ENCODE measurements at regions not wholly inside any gene's neighbourhood (a gene's known extent, or its start where the extent isn't known, plus 50 kb on each side); places are given as distances from the start of the nearest gene placed in this dataset.

- DNase-seq (ENCODE audit: low spot score): no peak
These were observed 324.0 kb downstream of the RPS6KC1 start for GRCh38 chr1:213375002-213375401.

GRCh38 chr1:213376862-213377372, 325.9 kb downstream of the RPS6KC1 start:
- no peak for DNase-seq (ENCODE audit: low spot score)

- DNase-seq (ENCODE audit: low spot score): no peak
These were observed 329.8 kb downstream of the RPS6KC1 start for GRCh38 chr1:213380865-213381264.

GRCh38 chr1:213381572-213382084, 330.6 kb downstream of the RPS6KC1 start:
- no peak for DNase-seq (ENCODE audit: low spot score)

DNA sequence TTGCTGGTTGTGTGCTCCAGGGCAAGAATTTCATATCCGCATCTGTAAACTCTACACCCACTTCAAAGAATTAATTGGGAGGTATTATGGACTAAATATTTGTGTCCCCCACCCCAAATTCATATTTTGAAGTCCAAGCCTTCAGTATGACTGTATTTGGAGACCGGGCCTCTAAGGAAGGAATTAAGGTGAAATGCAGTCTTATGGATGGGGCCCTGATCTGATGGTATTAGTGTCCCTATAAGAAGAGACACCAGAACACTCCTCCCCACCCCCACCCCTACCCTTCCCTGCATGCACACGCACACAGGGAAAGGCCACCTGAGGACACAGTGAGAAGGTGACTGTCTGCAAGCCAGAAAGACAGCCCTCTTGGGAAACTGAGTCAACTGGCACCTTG, 332.4 kb downstream of the RPS6KC1 start:
- no peak for DNase-seq (ENCODE audit: low spot score)

DNA sequence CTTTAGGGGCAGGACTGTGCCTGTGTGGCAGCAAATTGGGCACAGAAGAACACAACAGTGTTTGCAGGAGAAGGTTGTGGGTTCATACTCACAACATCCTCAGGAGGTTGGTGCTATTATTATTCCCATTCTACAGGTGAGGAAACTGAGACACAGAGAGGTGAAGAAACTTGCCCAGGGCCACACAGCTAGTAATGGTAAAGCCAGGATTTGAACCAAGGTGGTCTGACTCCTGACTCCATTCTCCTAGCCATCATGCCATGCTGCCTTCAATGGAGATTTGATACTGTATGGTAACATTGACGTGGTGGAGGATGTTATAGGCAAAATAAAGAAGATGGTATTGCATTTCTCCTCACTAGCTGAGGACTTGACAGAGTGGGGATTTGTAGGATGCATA, 334.2 kb downstream of the RPS6KC1 start:
- DNase-seq (ENCODE audit: low spot score): no peak

GRCh38 chr1:213385806-213386324, 334.8 kb downstream of the RPS6KC1 start:
- no peak for DNase-seq (ENCODE audit: low spot score)

GRCh38 chr1:213387380-213388015, 336.5 kb downstream of the RPS6KC1 start:
- no peak for DNase-seq (ENCODE audit: low spot score)

GRCh38 chr1:213388199-213388598, 337.2 kb downstream of the RPS6KC1 start:
- no peak for DNase-seq (ENCODE audit: low spot score)

DNA sequence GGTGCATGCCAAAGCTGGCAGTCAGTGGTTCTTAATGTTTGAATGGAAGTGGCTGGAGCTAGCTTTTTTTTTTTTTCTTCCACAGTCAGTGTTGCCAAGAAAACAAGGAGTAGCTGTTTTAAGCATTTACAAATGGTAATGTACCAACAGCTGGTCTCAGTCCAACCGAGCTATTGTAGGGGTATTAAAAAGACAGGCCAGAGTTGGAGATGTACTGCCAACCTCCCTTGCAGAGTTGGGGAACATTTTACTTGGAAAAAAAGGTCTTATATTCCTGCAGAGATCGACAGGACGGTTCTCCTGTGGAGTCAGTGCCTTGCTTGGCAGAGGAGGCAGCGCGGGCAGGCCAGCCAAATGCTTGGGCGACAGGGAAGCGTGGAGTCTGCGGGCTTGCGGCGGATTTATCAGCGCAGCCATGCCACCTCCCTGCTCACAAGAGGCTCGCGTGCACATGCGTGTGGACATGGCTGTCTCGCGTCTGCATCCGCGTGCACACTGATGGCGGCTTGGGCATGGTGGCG, 338.1 kb downstream of the RPS6KC1 start:
- no peak for DNase-seq (ENCODE audit: low spot score)

GRCh38 chr1:213391445-213391844, 340.4 kb downstream of the RPS6KC1 start:
- no peak for DNase-seq (ENCODE audit: low spot score)

DNA sequence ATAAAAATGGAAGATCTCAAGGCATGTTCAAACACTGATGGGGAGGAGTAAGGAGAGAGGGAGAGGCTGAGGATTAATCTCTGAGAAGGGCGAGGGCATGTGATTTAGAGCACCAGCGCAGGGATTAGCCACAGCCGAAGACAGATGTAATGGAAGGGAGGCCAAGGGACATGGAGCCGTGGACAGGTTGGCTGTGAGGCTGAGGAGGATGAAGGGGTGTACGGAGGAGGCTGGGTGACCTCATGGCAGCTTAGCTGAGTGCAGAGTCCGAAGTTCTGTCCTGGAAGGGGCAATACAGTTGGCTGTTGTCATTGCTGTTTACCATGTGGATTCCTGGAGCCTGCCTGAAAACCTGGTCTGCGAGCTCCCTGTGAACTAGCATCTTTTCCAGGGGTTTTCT, 342.8 kb downstream of the RPS6KC1 start:
- DNase-seq (ENCODE audit: low spot score): no peak

DNA sequence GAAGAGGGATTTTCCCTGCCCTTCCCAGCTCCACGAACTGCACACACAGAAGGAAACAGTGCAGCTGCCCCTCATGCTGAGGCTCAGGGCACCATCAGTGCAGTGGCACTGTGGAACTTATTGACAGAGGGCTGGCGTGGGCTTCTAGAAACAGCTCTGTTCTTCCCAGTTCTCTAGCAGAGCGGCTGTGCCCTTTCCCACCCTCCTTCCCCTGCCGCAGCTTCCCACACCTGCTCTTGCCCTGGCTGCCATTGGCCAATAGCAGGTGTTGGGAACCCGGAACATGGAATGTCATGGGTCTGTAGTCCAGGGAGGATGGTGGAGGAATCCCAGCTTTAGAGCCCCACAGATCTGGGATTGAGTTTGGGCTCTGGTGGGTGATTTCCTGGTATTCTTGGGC, 343.8 kb downstream of the RPS6KC1 start:
- DNase-seq (ENCODE audit: low spot score): no peak

- DNase-seq (ENCODE audit: low spot score): no peak
These were observed 346.6 kb downstream of the RPS6KC1 start for GRCh38 chr1:213397638-213398037.

DNA sequence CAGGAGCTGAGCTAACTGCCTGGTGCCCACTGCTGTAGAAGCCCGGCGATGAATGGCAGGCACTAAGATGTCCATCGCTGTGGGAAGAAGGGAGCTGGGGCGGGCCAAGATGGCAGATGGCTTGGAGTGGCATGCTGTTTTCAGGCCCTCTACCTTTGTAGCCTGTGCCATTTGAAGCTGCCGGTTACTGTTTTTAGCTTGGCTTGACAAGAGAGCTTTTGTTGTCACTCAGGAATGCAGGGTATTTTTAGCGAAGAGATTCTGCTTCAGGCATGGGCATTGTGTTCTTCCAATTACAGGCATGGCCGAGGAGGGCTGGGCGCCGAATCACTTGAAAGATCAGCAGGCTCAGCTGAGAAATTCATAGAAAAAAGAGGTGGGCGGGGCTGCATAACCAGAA, 348.7 kb downstream of the RPS6KC1 start:
- DNase-seq (ENCODE audit: low spot score): no peak

DNA sequence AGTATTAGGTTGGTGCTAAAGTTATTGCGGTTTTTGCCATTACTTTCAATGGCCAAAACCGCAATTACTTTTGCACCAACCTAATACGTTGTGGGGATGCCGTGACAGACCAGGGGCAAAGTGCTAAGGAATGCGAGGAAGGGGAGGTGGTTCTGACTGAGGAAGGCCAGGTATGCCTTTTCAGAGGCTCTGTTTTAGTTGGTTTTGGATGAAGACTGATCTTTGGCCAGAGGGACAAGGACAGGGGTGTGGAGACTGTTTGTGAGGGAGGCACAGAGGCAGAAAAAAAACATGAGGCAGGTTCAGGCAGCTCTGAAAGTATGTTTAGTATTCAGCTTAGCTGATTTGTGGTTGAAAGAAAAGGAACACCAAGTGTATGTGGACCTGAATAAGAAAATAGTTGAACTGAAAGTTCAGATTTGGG, 358.2 kb downstream of the RPS6KC1 start:
- DNase-seq (ENCODE audit: low spot score): no peak

GRCh38 chr1:213409971-213410370, 358.9 kb downstream of the RPS6KC1 start:
- DNase-seq (ENCODE audit: low spot score): no peak

DNA sequence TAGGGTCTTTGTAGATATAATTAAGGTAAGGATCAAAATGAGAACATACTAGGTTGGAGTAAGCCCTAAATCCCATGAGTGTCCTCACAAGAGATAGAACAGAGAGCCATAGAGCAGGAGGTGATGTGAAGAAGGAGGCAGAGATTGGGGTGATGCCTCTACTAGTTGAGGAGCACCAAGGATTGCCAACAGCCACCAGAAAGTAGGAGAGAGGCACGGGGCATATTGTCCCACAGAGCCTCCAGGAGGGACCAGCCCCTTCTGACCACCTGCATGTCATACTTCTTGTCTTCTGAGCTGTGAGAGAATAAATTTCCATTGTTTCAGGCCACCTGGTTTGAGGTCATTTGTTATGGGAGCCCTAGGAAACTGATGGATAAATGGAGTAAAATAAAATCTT, 363.3 kb downstream of the RPS6KC1 start:
- no peak for DNase-seq (ENCODE audit: low spot score)

- DNase-seq (ENCODE audit: low spot score): no peak
These were observed 363.9 kb downstream of the RPS6KC1 start for GRCh38 chr1:213414911-213415310.

- no peak for DNase-seq (ENCODE audit: low spot score)
These were observed 364.8 kb downstream of the RPS6KC1 start for GRCh38 chr1:213415691-213416380.

GRCh38 chr1:213416461-213417224, 365.6 kb downstream of the RPS6KC1 start:
- no peak for DNase-seq (ENCODE audit: low spot score)

DNA sequence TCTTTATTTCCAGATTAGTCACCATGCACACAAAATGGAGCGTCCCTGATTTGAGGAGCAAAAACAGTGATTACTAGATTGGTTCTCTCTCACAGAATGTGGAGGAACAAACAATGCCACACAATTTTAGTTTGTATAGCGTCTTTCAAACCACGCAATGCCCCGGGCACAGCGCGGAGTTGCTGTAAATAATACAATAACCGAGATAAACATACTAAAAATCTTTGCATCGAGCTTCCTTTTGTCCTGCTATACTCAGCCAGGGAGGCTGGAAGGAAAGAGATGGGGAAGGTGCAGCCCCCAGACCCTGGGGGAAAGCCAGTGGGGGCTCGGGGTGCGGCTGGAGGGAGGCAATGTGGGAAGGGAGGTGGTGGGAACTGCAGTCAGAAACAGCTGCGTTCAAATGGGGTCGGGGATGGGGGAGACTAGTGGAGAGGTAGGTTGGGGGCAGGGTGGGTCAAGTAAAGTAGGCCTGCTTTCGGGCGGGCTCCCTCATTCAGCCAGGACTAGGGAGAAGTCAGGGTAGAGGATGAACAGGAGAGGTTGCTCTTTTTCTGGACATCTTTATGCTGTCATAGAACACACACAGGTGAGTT, 366.3 kb downstream of the RPS6KC1 start:
- DNase-seq (ENCODE audit: low spot score): no peak

All from CD4-positive, alpha-beta T cell treated with Interleukin-6 at 100 ng/mL for 8 hours (primary cell).